Gastroesophageal sphincter (tissue), 3 donors: ENCODE measurements at regions not wholly inside any gene's neighbourhood (a gene's known extent, or its start where the extent isn't known, plus 50 kb on each side); places are given as distances from the start of the nearest gene placed in this dataset.

Source experiments
- POLR2A ChIP-seq, 2 donors: fragments of 450-650 bp; IDR thresholded peaks; one replicate each; pipeline ENCODE4 v1.6.1; 2017; ENCODE audit warnings: antibody characterized with exemption in 2 of 2, mild to moderate bottlenecking in 2 of 2, moderate library complexity in 1 of 2
- TF ChIP-seq, protein P1 (sequence below), 4 experiments: fragments of 200-600 bp in 2 of 4; fragments of 450-650 bp in 2 of 4; sonication (generic) in 1 of 4; IDR thresholded peaks; one replicate each; pipeline ENCODE4 v1.5.1; 2017 to 2019; ENCODE audit warnings: antibody characterized with exemption in 4 of 4, mild to moderate bottlenecking in 2 of 4, moderate library complexity in 2 of 4

DNA sequence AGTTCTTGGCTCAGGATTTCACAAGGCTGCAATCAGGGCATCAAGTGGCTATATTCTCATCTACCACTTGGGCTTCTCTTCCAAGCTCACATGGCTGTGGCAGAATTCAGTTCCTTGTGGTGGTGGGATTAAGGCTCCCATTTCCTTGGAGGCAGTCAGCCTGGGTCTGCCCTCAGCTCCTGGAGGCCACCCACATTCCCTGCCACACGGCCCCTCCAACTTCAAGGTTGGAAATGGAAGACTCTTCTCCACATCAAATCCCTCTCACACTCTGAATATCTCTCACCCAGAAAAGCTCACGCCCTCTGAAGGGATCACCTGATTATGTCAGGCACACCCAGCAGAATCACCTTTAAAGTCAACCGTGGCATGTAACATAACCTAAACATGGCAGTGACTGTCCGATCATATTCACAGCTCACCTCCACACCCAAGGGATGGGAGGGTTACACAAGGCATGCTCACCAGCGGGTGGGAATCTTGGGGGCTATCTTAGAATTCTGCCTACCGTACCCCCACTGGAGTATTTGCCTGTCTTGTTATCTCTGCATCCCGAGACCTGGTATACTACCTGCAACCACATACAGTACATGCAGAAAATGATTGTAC lies 256.2 kb upstream of the KLHL29 start:
- TF ChIP-seq, protein P1, sequence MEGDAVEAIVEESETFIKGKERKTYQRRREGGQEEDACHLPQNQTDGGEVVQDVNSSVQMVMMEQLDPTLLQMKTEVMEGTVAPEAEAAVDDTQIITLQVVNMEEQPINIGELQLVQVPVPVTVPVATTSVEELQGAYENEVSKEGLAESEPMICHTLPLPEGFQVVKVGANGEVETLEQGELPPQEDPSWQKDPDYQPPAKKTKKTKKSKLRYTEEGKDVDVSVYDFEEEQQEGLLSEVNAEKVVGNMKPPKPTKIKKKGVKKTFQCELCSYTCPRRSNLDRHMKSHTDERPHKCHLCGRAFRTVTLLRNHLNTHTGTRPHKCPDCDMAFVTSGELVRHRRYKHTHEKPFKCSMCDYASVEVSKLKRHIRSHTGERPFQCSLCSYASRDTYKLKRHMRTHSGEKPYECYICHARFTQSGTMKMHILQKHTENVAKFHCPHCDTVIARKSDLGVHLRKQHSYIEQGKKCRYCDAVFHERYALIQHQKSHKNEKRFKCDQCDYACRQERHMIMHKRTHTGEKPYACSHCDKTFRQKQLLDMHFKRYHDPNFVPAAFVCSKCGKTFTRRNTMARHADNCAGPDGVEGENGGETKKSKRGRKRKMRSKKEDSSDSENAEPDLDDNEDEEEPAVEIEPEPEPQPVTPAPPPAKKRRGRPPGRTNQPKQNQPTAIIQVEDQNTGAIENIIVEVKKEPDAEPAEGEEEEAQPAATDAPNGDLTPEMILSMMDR (IDR thresholded peaks at IDR 0.05) = no peak
- no peak for TF ChIP-seq POLR2A (IDR thresholded peaks at IDR 0.05)
